OCI-LY7 (cell line): ENCODE measurements at regions not wholly inside any gene's neighbourhood (a gene's known extent, or its start where the extent isn't known, plus 50 kb on each side); places are given as distances from the start of the nearest gene placed in this dataset.

Experiments used
- BruUV-seq: library from RNA; stranded (reverse); fragments of 400-500 nt; replicated peaks from 2 replicates; lab custom pipeline; 2021; lab: Mats Ljungman, UMichigan
- CTCF ChIA-PET: fragments of 300-600 bp; sonication (Branson Sonifier 250); formaldehyde crosslinking; loops from one replicate; lab custom pipeline; 2022; ENCODE audit warnings: antibody characterized with exemption; ENCODE audit not compliant: unreplicated experiment; lab: Charles Lee
- POLR2A ChIA-PET: fragments of 300-600 bp; sonication (Branson Sonifier 250); formaldehyde crosslinking; loops from one replicate; lab custom pipeline; 2022; ENCODE audit warnings: antibody characterized with exemption; lab: Charles Lee
- DNase-seq: peaks from one replicate; pipeline ENCODE4 v3.0.0-alpha.2; 2015; ENCODE audit warnings: low spot score
- H2AFZ ChIP-seq: fragments of 200-600 bp; sonication (generic), shearing (Covaris generic); 2 replicates; pipeline ENCODE4 v1.6.1; 2014; ENCODE audit warnings: mild to moderate bottlenecking, antibody characterized with exemption, low read length, moderate library complexity
- H3K27ac ChIP-seq: fragments of 200-600 bp; sonication (generic); 2 replicates; pipeline ENCODE4 v1.5.1; 2014; ENCODE audit warnings: mixed run types, low read depth, mild to moderate bottlenecking, moderate library complexity, low read length, inconsistent platforms; ENCODE audit not compliant: poor library complexity, severe bottlenecking
- H3K36me3 ChIP-seq: fragments of 200-600 bp; sonication (generic); 2 replicates; pipeline ENCODE4 v1.6.1; 2014; ENCODE audit warnings: mild to moderate bottlenecking, antibody characterized with exemption, low read length, moderate library complexity, mixed read lengths; ENCODE audit not compliant: insufficient read depth
- H3K4me1 ChIP-seq: fragments of 200-600 bp; sonication (generic); 2 replicates; pipeline ENCODE4 v1.5.1; 2014; ENCODE audit warnings: mild to moderate bottlenecking, low read length; ENCODE audit not compliant: insufficient read depth, poor library complexity, severe bottlenecking
- H3K4me2 ChIP-seq: fragments of 200-600 bp; sonication (generic); 2 replicates; pipeline ENCODE4 v1.6.1; 2014; ENCODE audit warnings: mild to moderate bottlenecking, low read length
- H3K4me3 ChIP-seq: fragments of 200-600 bp; sonication (generic); 2 replicates; pipeline ENCODE4 v1.5.1; 2014; ENCODE audit warnings: mild to moderate bottlenecking, low read depth, low read length; ENCODE audit not compliant: poor library complexity, severe bottlenecking
- H3K79me2 ChIP-seq: fragments of 200-600 bp; sonication (generic); 2 replicates; pipeline ENCODE4 v1.6.1; 2016; ENCODE audit warnings: low read depth, mild to moderate bottlenecking, low read length, moderate library complexity, mixed read lengths; ENCODE audit not compliant: insufficient read depth
- H3K9me2 ChIP-seq: fragments of 200-600 bp; sonication (generic); 2 replicates; pipeline ENCODE4 v1.6.1; 2016; ENCODE audit warnings: mild to moderate bottlenecking, low read length, mixed read lengths; ENCODE audit not compliant: insufficient read depth
- H3K9me3 ChIP-seq: fragments of 200-600 bp; sonication (generic); 2 replicates; pipeline ENCODE4 v1.6.1; 2014; ENCODE audit warnings: mild to moderate bottlenecking, mixed run types, low read length, mixed read lengths
- H4K20me1 ChIP-seq: fragments of 200-600 bp; sonication (generic); 2 replicates; pipeline ENCODE4 v1.6.1; 2014; ENCODE audit warnings: mild to moderate bottlenecking, antibody characterized with exemption, low read length, moderate library complexity, mixed read lengths; ENCODE audit not compliant: insufficient read depth
- EZH2phosphoT487 ChIP-seq: fragments of 200-600 bp; sonication (generic); IDR thresholded peaks from 2 replicates; pipeline ENCODE4 v1.6.1; 2018; ENCODE audit warnings: low read depth, borderline replicate concordance, mild to moderate bottlenecking, mixed run types, antibody characterized with exemption, low read length, moderate library complexity, mixed read lengths
- intact Hi-C: fragments of 100-400 bp; cut with micrococcal nuclease; formaldehyde crosslinking; loops from one replicate; pipeline ENCODE4 v1.10.0; 2022; ENCODE audit not compliant: unreplicated experiment
- TF ChIP-seq, protein P1 (sequence below): fragments of 200-600 bp; sonication (generic); conservative IDR thresholded peaks from 2 replicates; pipeline ENCODE4 v1.5.1; 2014; ENCODE audit warnings: mild to moderate bottlenecking, antibody characterized with exemption, low read length, moderate library complexity, mixed read lengths

DNA sequence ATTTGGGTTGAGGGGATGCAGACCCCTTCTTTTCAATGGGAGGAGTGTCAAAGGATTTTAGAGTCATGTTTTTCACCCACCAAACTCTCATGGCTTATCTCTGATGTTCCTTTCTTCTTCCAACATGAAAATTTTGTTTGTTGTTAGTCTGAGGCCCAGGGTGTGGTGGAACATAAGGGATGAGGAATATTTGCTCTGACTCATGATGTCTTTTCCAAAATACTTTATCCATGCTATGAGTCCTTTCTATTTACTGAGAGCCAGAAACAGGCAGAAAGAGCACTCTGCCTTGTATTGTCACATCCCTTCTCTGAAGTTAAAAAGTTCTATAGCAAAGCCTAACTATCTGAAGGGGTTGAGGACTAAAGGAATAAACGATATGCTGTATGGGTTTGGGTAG lies 61.6 kb upstream of the GYPA start:
- Histone ChIP-seq H3K36me3 (no peaks in the 10 kb centered on the region), H3K79me2 (no peaks in the 10 kb centered on the region), H3K4me2 (no peak overlapping the region), H4K20me1 (no peaks in the 10 kb centered on the region), H3K9me3 (no peaks in the 10 kb centered on the region), H3K4me3 (no peak overlapping the region), H2AFZ (no peak overlapping the region), H3K4me1 (no peaks in the 10 kb centered on the region), H3K9me2 (no peaks in the 10 kb centered on the region), H3K27ac (no peak overlapping the region)
- intact Hi-C loops, result no loop called here
- no TSS peak for BruUV-seq
- ChIA-PET CTCF (no interaction called here), POLR2A (no interaction called here)
- no peak for DNase-seq
- TF ChIP-seq EZH2phosphoT487, result no peak
- TF ChIP-seq, protein P1, sequence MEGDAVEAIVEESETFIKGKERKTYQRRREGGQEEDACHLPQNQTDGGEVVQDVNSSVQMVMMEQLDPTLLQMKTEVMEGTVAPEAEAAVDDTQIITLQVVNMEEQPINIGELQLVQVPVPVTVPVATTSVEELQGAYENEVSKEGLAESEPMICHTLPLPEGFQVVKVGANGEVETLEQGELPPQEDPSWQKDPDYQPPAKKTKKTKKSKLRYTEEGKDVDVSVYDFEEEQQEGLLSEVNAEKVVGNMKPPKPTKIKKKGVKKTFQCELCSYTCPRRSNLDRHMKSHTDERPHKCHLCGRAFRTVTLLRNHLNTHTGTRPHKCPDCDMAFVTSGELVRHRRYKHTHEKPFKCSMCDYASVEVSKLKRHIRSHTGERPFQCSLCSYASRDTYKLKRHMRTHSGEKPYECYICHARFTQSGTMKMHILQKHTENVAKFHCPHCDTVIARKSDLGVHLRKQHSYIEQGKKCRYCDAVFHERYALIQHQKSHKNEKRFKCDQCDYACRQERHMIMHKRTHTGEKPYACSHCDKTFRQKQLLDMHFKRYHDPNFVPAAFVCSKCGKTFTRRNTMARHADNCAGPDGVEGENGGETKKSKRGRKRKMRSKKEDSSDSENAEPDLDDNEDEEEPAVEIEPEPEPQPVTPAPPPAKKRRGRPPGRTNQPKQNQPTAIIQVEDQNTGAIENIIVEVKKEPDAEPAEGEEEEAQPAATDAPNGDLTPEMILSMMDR, result no peak

DNA sequence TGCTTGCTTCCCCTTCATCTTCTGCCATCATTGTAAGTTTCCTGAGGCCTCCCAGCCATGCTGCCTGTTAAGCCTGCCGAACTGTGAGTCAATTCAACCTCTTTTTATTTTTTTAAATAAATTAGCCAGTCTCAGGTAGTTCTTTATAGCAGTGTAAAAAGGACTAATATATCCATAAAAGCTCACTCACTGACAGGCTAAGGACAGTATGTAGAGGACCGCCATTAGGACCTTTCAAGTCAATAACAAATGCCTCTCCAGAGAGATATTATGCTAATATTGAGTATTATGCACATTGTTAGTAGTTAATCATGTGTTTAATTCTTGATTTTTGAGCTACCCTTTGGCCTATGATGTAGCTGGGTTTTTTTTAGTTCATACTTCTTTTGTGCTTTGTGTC lies 62.6 kb upstream of the GYPA start:
- intact Hi-C loops, result no loop called here
- no peak for DNase-seq
- no peaks in the 10 kb centered on the region for H3K9me3 ChIP-seq
- POLR2A ChIA-PET, result no interaction called here
- TF ChIP-seq, protein P1, result no peak
- no peak for TF ChIP-seq EZH2phosphoT487
- H3K4me1 ChIP-seq, result no peaks in the 10 kb centered on the region
- H3K9me2 ChIP-seq, result no peaks in the 10 kb centered on the region
- H3K36me3 ChIP-seq, result no peaks in the 10 kb centered on the region
- CTCF ChIA-PET, result no interaction called here
- no peak overlapping the region for H3K4me2 ChIP-seq
- no peak overlapping the region for H3K4me3 ChIP-seq
- no peak overlapping the region for H3K27ac ChIP-seq
- H2AFZ ChIP-seq, result no peak overlapping the region
- no peaks in the 10 kb centered on the region for H4K20me1 ChIP-seq
- no TSS peak for BruUV-seq
- H3K79me2 ChIP-seq, result no peaks in the 10 kb centered on the region

DNA sequence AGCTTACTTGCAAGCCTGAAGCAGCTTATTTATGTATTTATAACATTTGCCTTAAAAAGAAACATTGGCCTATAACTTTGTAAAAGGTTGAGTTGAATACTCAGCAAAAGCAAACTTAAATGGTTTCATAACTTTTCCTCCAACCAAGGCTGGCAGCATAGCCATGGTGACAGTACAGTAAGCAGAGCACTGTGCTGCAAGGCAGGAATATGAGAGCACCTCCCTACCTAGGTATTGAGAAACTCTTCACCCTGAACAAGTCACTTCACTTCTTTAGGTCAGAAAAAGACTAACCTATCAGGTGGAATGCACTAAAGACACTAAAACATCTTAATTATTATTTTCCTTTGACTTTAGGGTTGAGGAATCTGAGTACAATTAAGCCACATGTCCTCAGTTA lies 63.9 kb upstream of the GYPA start:
- H3K4me2 ChIP-seq, result no peak overlapping the region
- BruUV-seq, result no TSS peak
- H3K79me2 ChIP-seq, result no peaks in the 10 kb centered on the region
- H3K27ac ChIP-seq, result no peak overlapping the region
- CTCF ChIA-PET, result no interaction called here
- DNase-seq, result no peak
- POLR2A ChIA-PET, result no interaction called here
- no peaks in the 10 kb centered on the region for H3K36me3 ChIP-seq
- H3K4me3 ChIP-seq, result no peak overlapping the region
- intact Hi-C loops, result no loop called here
- no peaks in the 10 kb centered on the region for H3K9me3 ChIP-seq
- no peak overlapping the region for H2AFZ ChIP-seq
- TF ChIP-seq EZH2phosphoT487, result no peak
- TF ChIP-seq, protein P1, result no peak
- no peaks in the 10 kb centered on the region for H4K20me1 ChIP-seq
- H3K4me1 ChIP-seq, result no peaks in the 10 kb centered on the region
- H3K9me2 ChIP-seq, result no peaks in the 10 kb centered on the region
